WTC11 (cell line): ENCODE measurements at regions not wholly inside any gene's neighbourhood (a gene's known extent, or its start where the extent isn't known, plus 50 kb on each side); places are given as distances from the start of the nearest gene placed in this dataset.

ENCODE experiments used
- ATAC-seq: fragments of 200-7000 bp; cut with Tn5 transposase; 2 replicates; pipeline ENCODE4 v1.10.0; 2021; ENCODE audit warnings: mild to moderate bottlenecking, moderate library complexity
- CTCF ChIA-PET: fragments of 300-600 bp; sonication (Branson Sonifier 250); formaldehyde crosslinking; loops from one replicate; lab custom pipeline; 2021; ENCODE audit warnings: antibody characterized with exemption; lab: Charles Lee
- POLR2A ChIA-PET: fragments of 350-600 bp; sonication (Branson Sonifier 250); formaldehyde crosslinking; loops from one replicate; lab custom pipeline; 2021; ENCODE audit warnings: antibody characterized with exemption; lab: Charles Lee
- DNase-seq: peaks from one replicate; pipeline ENCODE4 v3.0.0; 2021; ENCODE audit warnings: low spot score
- H3K27ac Mint-ChIP-seq: 2 replicates; pipeline ENCODE4 v1.8.0; 2021; ENCODE audit warnings: mixed read lengths
- H3K27me3 Mint-ChIP-seq: 2 replicates; pipeline ENCODE4 v1.8.0; 2021; ENCODE audit warnings: low read depth, mild to moderate bottlenecking, moderate library complexity, mixed read lengths
- H3K36me3 Mint-ChIP-seq: 2 replicates; pipeline ENCODE4 v1.8.0; 2021; ENCODE audit warnings: mixed read lengths
- H3K4me1 Mint-ChIP-seq: 2 replicates; pipeline ENCODE4 v1.8.0; 2022; ENCODE audit warnings: mixed read lengths
- H3K4me3 Mint-ChIP-seq: 2 replicates; pipeline ENCODE4 v1.8.0; 2021; ENCODE audit warnings: mild to moderate bottlenecking, moderate library complexity, mixed read lengths
- H3K9me3 Mint-ChIP-seq: 2 replicates; pipeline ENCODE4 v1.8.0; 2021; ENCODE audit warnings: mixed read lengths
- ARID4B ChIP-seq: sonication (generic); formaldehyde crosslinking; IDR thresholded peaks from 2 replicates; pipeline ENCODE4 v1.8.0; 2023; ENCODE audit warnings: missing genetic modification reagents, mild to moderate bottlenecking, borderline replicate concordance
- ATF2 ChIP-seq: sonication (generic); formaldehyde crosslinking; IDR thresholded peaks from 2 replicates; pipeline ENCODE4 v1.8.1; 2022; ENCODE audit warnings: low read depth, missing genetic modification reagents, borderline replicate concordance
- CDX4 ChIP-seq: fragments of 250-450 bp; sonication (Bioruptor Pico); IDR thresholded peaks from 2 replicates; pipeline ENCODE4 v1.9.0; 2021; ENCODE audit warnings: moderate library complexity, mild to moderate bottlenecking, inconsistent platforms, borderline replicate concordance
- FOXJ3 ChIP-seq: sonication (generic); formaldehyde crosslinking; IDR thresholded peaks from 2 replicates; pipeline ENCODE4 v1.9.0; 2021; ENCODE audit warnings: missing genetic modification reagents, mild to moderate bottlenecking, borderline replicate concordance
- FOXP4 ChIP-seq: sonication (generic); formaldehyde crosslinking; IDR thresholded peaks from 2 replicates; pipeline ENCODE4 v1.8.0; 2022; ENCODE audit warnings: mild to moderate bottlenecking, missing genetic modification reagents
- GTF2I ChIP-seq: fragments of 250-450 bp; sonication (Bioruptor Pico); conservative IDR thresholded peaks from 2 replicates; pipeline ENCODE4 v1.4.0; 2021; ENCODE audit warnings: mild to moderate bottlenecking
- HMGA2 ChIP-seq: fragments of 250-450 bp; sonication (Bioruptor Pico); IDR thresholded peaks from 2 replicates; pipeline ENCODE4 v1.4.0; 2021; ENCODE audit warnings: mild to moderate bottlenecking, moderate library complexity
- JUN ChIP-seq: sonication (generic); formaldehyde crosslinking; IDR thresholded peaks from 2 replicates; pipeline ENCODE4 v1.8.0; 2023; ENCODE audit warnings: mild to moderate bottlenecking, missing genetic modification reagents
- NFATC4 ChIP-seq: fragments of 250-450 bp; sonication (Bioruptor Pico); IDR thresholded peaks from 2 replicates; pipeline ENCODE4 v1.9.0; 2021; ENCODE audit warnings: mild to moderate bottlenecking
- RELA ChIP-seq: sonication (generic); formaldehyde crosslinking; IDR thresholded peaks from 2 replicates; pipeline ENCODE4 v1.8.1; 2022; ENCODE audit warnings: missing genetic modification reagents, mild to moderate bottlenecking, borderline replicate concordance
- SOX15 ChIP-seq: fragments of 250-450 bp; sonication (Bioruptor Pico); IDR thresholded peaks from 2 replicates; pipeline ENCODE4 v1.9.0; 2021; ENCODE audit warnings: mild to moderate bottlenecking
- STAT6 ChIP-seq: sonication (generic); formaldehyde crosslinking; conservative IDR thresholded peaks from 2 replicates; pipeline ENCODE4 v1.8.1; 2023; ENCODE audit warnings: mild to moderate bottlenecking, low read depth, missing genetic modification reagents, moderate library complexity
- USF1 ChIP-seq: sonication (generic); formaldehyde crosslinking; IDR thresholded peaks from 2 replicates; pipeline ENCODE4 v1.8.0; 2022; ENCODE audit warnings: mild to moderate bottlenecking, missing genetic modification reagents
- ZNF138 ChIP-seq: sonication (generic); formaldehyde crosslinking; conservative IDR thresholded peaks from 2 replicates; pipeline ENCODE4 v1.8.1; 2022; ENCODE audit warnings: mild to moderate bottlenecking, moderate library complexity, missing genetic modification reagents
- ZNF219 ChIP-seq: sonication (generic); formaldehyde crosslinking; IDR thresholded peaks from 2 replicates; pipeline ENCODE4 v1.8.0; 2023; ENCODE audit warnings: missing genetic modification reagents, mild to moderate bottlenecking, borderline replicate concordance
- ZNF396 ChIP-seq: fragments of 250-450 bp; sonication (Bioruptor Pico); IDR thresholded peaks from 2 replicates; pipeline ENCODE4 v1.8.0; 2021; ENCODE audit warnings: mild to moderate bottlenecking, moderate library complexity, borderline replicate concordance
- ZNF671 ChIP-seq: fragments of 250-450 bp; sonication (Bioruptor Pico); IDR thresholded peaks from 2 replicates; pipeline ENCODE4 v1.8.0; 2021; ENCODE audit warnings: mild to moderate bottlenecking
- ZSCAN18 ChIP-seq: fragments of 250-450 bp; sonication (Bioruptor Pico); IDR thresholded peaks from 2 replicates; pipeline ENCODE4 v2.1.2; 2022; ENCODE audit warnings: mild to moderate bottlenecking, moderate library complexity

- TF ChIP-seq ARID4B (CRISPR knock-in tag), result no peak
- no peak for TF ChIP-seq ZNF138
- TF ChIP-seq STAT6 (CRISPR knock-in tag), result no peak
- TF ChIP-seq NFATC4 (CRISPR knock-in tag), result no peak
These were observed 116.2 kb upstream of the SLCO3A1 start (continued) for GRCh38 chr15:91737151-91737818.

- Mint-ChIP-seq H3K9me3 (peaks cover 13% of the 10 kb centered on the region), H3K36me3 (peaks cover 3% of the 10 kb centered on the region; the same call in 1 of the 2 replicates)
- POLR2A ChIA-PET, result no interaction called here
- TF ChIP-seq JUN (CRISPR knock-in tag) (no peak), CDX4 (CRISPR knock-in tag) (no peak), ZNF396 (no peak), ZSCAN18 (CRISPR knock-in tag) (no peak)
- TF ChIP-seq, all 79 proteins: peak for 0
- H3K27me3 Mint-ChIP-seq, result no peaks in the 10 kb centered on the region; the same call in 1 of the 2 replicates
- DNase-seq, result no peak
- CTCF ChIA-PET, result interaction anchor here (1.1 kb wide), 1 partner anchor 36 kb away, joined by 4 read pairs; no protein-coding TSS in a partner anchor
- H3K4me3 Mint-ChIP-seq, result no peak overlapping the region
- H3K4me1 Mint-ChIP-seq, result no peaks in the 10 kb centered on the region
- no peak for ATAC-seq
- no peak overlapping the region for H3K27ac Mint-ChIP-seq
These were observed 111.5 kb upstream of the SLCO3A1 start for GRCh38 chr15:91741986-91742385.

GRCh38 chr15:91751611-91752010 lies 101.9 kb upstream of the SLCO3A1 start:
- Mint-ChIP-seq H3K36me3 (peaks cover 13% of the 10 kb centered on the region), H3K9me3 (peaks cover 17% of the 10 kb centered on the region), H3K4me3 (no peak overlapping the region), H3K4me1 (peaks cover 6% of the 10 kb centered on the region; the same call in 1 of the 2 replicates), H3K27ac (no peak overlapping the region), H3K27me3 (peaks cover 4% of the 10 kb centered on the region; the same call in 1 of the 2 replicates)
- ChIA-PET POLR2A (no interaction called here), CTCF (no interaction called here)
- TF ChIP-seq SOX15 (CRISPR knock-in tag), result no peak
- TF ChIP-seq FOXJ3 (CRISPR knock-in tag), result no peak
- no peak for TF ChIP-seq ZNF219
- TF ChIP-seq ATF2 (CRISPR knock-in tag), result no peak
- no peak for TF ChIP-seq GTF2I (CRISPR knock-in tag)
- no peak for TF ChIP-seq USF1 (CRISPR knock-in tag)
- no peak for TF ChIP-seq FOXP4 (CRISPR knock-in tag)
- TF ChIP-seq HMGA2 (CRISPR knock-in tag), result no peak
- TF ChIP-seq ZNF671, result no peak
- TF ChIP-seq RELA (CRISPR knock-in tag), result no peak
- no peak for ATAC-seq
- no peak for DNase-seq
